H1 (cell line): ENCODE measurements at regions not wholly inside any gene's neighbourhood (a gene's known extent, or its start where the extent isn't known, plus 50 kb on each side); places are given as distances from the start of the nearest gene placed in this dataset.

Source experiments
- CTCF ChIA-PET: fragments of 300-600 bp; sonication (Branson Sonifier 250); formaldehyde crosslinking; loops from one replicate; lab custom pipeline; 2021; ENCODE audit not compliant: partially characterized antibody; lab: Charles Lee
- POLR2A ChIA-PET: fragments of 300-600 bp; sonication (Branson Sonifier 250); formaldehyde crosslinking; loops from one replicate; lab custom pipeline; 2021; ENCODE audit warnings: inconsistent platforms; ENCODE audit not compliant: partially characterized antibody; lab: Charles Lee
- DNase-seq, 2 experiments: peaks; one replicate each; pipeline versions ENCODE4 v3.0.0 to v3.0.0-alpha.2; 2010 to 2022; ENCODE audit warnings: low spot score in 2 of 2, low read depth in 1 of 2, mixed read lengths in 1 of 2
- FAIRE-seq: peaks from 2 replicates; lab custom pipeline; 2011; peaks lifted over from hg19 to GRCh38; lab: Jason Lieb, UNC
- H2AFZ ChIP-seq: 2 replicates; pipeline ENCODE4 v1.8.1; 2012; ENCODE audit warnings: low read length, inconsistent platforms
- H2AK5ac ChIP-seq: 2 replicates; pipeline ENCODE4 v1.6.1; 2013; ENCODE audit warnings: low read depth, low read length
- H2BK120ac ChIP-seq: replicated peaks from 2 replicates; pipeline ENCODE3; 2013; ENCODE audit warnings: low read depth, low read length, inconsistent platforms
- H2BK12ac ChIP-seq: 2 replicates; pipeline ENCODE4 v1.6.1; 2013; ENCODE audit warnings: low read depth, low read length
- H2BK15ac ChIP-seq: 2 replicates; pipeline ENCODE4 v1.6.1; 2013; ENCODE audit warnings: low read length
- H2BK20ac ChIP-seq: 2 replicates; pipeline ENCODE4 v1.6.1; 2013; ENCODE audit warnings: low read length
- H2BK5ac ChIP-seq: 2 replicates; pipeline ENCODE4 v1.6.1; 2013; ENCODE audit warnings: low read depth, low read length
- H3K14ac ChIP-seq: 2 replicates; pipeline ENCODE4 v1.6.1; 2013; ENCODE audit warnings: inconsistent platforms; ENCODE audit not compliant: insufficient read length
- H3K18ac ChIP-seq: 2 replicates; pipeline ENCODE4 v1.6.1; 2013; ENCODE audit warnings: low read length; ENCODE audit errors: extremely low read depth
- H3K23ac ChIP-seq: 2 replicates; pipeline ENCODE4 v1.6.1; 2013; ENCODE audit warnings: inconsistent platforms; ENCODE audit not compliant: insufficient read length
- H3K23me2 ChIP-seq: 2 replicates; pipeline ENCODE4 v1.6.1; 2013; ENCODE audit warnings: low read depth, low read length
- H3K27ac ChIP-seq: 2 replicates; pipeline ENCODE4 v1.6.1; 2011; ENCODE audit warnings: low read depth, low read length, inconsistent platforms
- H3K27me3 ChIP-seq, 4 experiments: replicated peaks in 1 of 4; 1 replicate in 1 of 4; 2 replicates in 3 of 4; pipeline versions ENCODE4 v1.6.1 to v1.8.1; 2011 to 2013; ENCODE audit warnings: low read length in 3 of 4, mild to moderate bottlenecking in 3 of 4, inconsistent platforms in 2 of 4, mixed read lengths in 2 of 4, moderate library complexity in 1 of 4; ENCODE audit not compliant: control insufficient read depth in 3 of 4, insufficient read depth in 3 of 4; ENCODE audit errors: extremely low read depth in 1 of 4
- H3K36me3 ChIP-seq, 4 experiments: 2 replicates each; pipeline versions ENCODE4 v1.6.1 to v1.8.1; 2011 to 2013; ENCODE audit warnings: mild to moderate bottlenecking in 4 of 4, low read length in 3 of 4, moderate library complexity in 2 of 4, control low read depth in 1 of 4, inconsistent platforms in 1 of 4; ENCODE audit not compliant: insufficient read depth in 4 of 4, control insufficient read depth in 2 of 4
- H3K4ac ChIP-seq: replicated peaks from 2 replicates; pipeline ENCODE3; 2013; ENCODE audit warnings: low read length, low read depth, mixed read lengths, inconsistent platforms; ENCODE audit not compliant: insufficient read length
- H3K4me1 ChIP-seq, 4 experiments: replicated peaks in 1 of 4; 1 replicate in 1 of 4; 2 replicates in 3 of 4; pipeline versions ENCODE4 v1.6.1 to v1.8.1; 2011 to 2013; ENCODE audit warnings: low read length in 3 of 4, inconsistent platforms in 2 of 4, mixed read lengths in 1 of 4; ENCODE audit not compliant: insufficient read depth in 4 of 4, control insufficient read depth in 3 of 4
- H3K4me2 ChIP-seq, 2 experiments: 2 replicates each; pipeline versions ENCODE4 v1.6.1 to v1.8.1; 2011 to 2013; ENCODE audit warnings: low read depth in 2 of 2, low read length in 2 of 2, control low read depth in 1 of 2, inconsistent platforms in 1 of 2, mild to moderate bottlenecking in 1 of 2; ENCODE audit not compliant: insufficient read depth in 1 of 2
- H3K4me3 ChIP-seq, 4 experiments: fragments of 200-600, 300-600 bp in 1 of 4; sonication (generic), shearing (Covaris generic), sonication (Bioruptor Twin) in 1 of 4; 2 replicates each; pipeline versions ENCODE4 v1.5.1 to v1.8.1; 2011 to 2016; ENCODE audit warnings: low read length in 4 of 4, low read depth in 3 of 4, control low read depth in 2 of 4, inconsistent platforms in 2 of 4, mild to moderate bottlenecking in 2 of 4, mixed read lengths in 1 of 4, moderate library complexity in 1 of 4; ENCODE audit not compliant: insufficient read depth in 2 of 4; ENCODE audit errors: extremely low read depth in 1 of 4
- H3K56ac ChIP-seq: replicated peaks from 2 replicates; pipeline ENCODE3; 2013; ENCODE audit warnings: low read depth, mild to moderate bottlenecking, mixed read lengths, low read length, inconsistent platforms; ENCODE audit not compliant: insufficient read length
- H3K79me1 ChIP-seq: 2 replicates; pipeline ENCODE4 v1.6.1; 2013; ENCODE audit warnings: low read depth, low read length, control low read depth
- H3K79me2 ChIP-seq, 2 experiments: 2 replicates each; pipeline versions ENCODE4 v1.6.1 to v1.8.1; 2012 to 2013; ENCODE audit warnings: low read length in 2 of 2, mild to moderate bottlenecking in 2 of 2, inconsistent platforms in 1 of 2; ENCODE audit not compliant: insufficient read depth in 2 of 2, control insufficient read depth in 1 of 2
- H3K9ac ChIP-seq, 4 experiments: replicated peaks in 1 of 4; 1 replicate in 1 of 4; 2 replicates in 3 of 4; pipeline versions ENCODE4 v1.6.1 to v1.8.1; 2011 to 2013; ENCODE audit warnings: low read depth in 3 of 4, low read length in 3 of 4, control low read depth in 2 of 4, mild to moderate bottlenecking in 2 of 4, moderate library complexity in 2 of 4, inconsistent platforms in 1 of 4; ENCODE audit errors: extremely low read depth in 1 of 4
- H3K9me3 ChIP-seq, 2 experiments: 2 replicates each; pipeline versions ENCODE4 v1.6.1 to v1.8.1; 2012 to 2013; ENCODE audit warnings: mild to moderate bottlenecking in 2 of 2, moderate library complexity in 2 of 2, control low read depth in 1 of 2, inconsistent platforms in 1 of 2, low read depth in 1 of 2, low read length in 1 of 2, mixed read lengths in 1 of 2; ENCODE audit not compliant: insufficient read depth in 2 of 2
- H4K20me1 ChIP-seq, 2 experiments: replicated peaks in 1 of 2; 2 replicates each; pipeline versions ENCODE3 to v1.8.1; 2011 to 2013; ENCODE audit warnings: inconsistent platforms in 2 of 2, low read length in 2 of 2, mild to moderate bottlenecking in 1 of 2; ENCODE audit not compliant: insufficient read depth in 2 of 2, control insufficient read depth in 1 of 2
- H4K5ac ChIP-seq: 2 replicates; pipeline ENCODE4 v1.6.1; 2013; ENCODE audit warnings: low read length, low read depth, mixed read lengths, inconsistent platforms; ENCODE audit not compliant: insufficient read length
- H4K8ac ChIP-seq: 2 replicates; pipeline ENCODE4 v1.8.0; 2013; ENCODE audit warnings: mild to moderate bottlenecking, moderate library complexity, low read length, inconsistent platforms; ENCODE audit not compliant: insufficient read depth; ENCODE audit errors: extremely low read depth
- H4K91ac ChIP-seq: replicated peaks from 2 replicates; pipeline ENCODE3; 2013; ENCODE audit warnings: low read length, mixed read lengths, inconsistent platforms; ENCODE audit not compliant: insufficient read length
- BCL11A ChIP-seq, 2 experiments: IDR thresholded peaks; one replicate each; pipeline ENCODE4 v1.6.1; 2011; ENCODE audit warnings: low read depth in 2 of 2, low read length in 2 of 2, mild to moderate bottlenecking in 2 of 2
- BRCA1 ChIP-seq: IDR thresholded peaks from 2 replicates; pipeline ENCODE4 v1.6.1; 2012; ENCODE audit warnings: low read depth, low read length, improper control_type of control experiment
- CTBP2 ChIP-seq: IDR thresholded peaks from 2 replicates; pipeline ENCODE4 v1.7.0; 2011; ENCODE audit warnings: borderline replicate concordance, mild to moderate bottlenecking, moderate library complexity, mixed read lengths, low read length; ENCODE audit not compliant: insufficient read depth, insufficient read length
- EGR1 ChIP-seq: IDR thresholded peaks from 2 replicates; pipeline ENCODE4 v1.6.1; 2011; ENCODE audit warnings: low read depth, low read length, borderline replicate concordance
- KDM1A ChIP-seq: fragments of 200-600, 300-600 bp; sonication (generic); IDR thresholded peaks from 2 replicates; pipeline ENCODE4 v1.7.1; 2016; ENCODE audit warnings: mild to moderate bottlenecking, low read length, borderline replicate concordance
- KDM5A ChIP-seq: fragments of 200-600 bp; IDR thresholded peaks from 2 replicates; pipeline ENCODE4 v1.7.1; 2012; ENCODE audit warnings: mild to moderate bottlenecking, low read length, inconsistent platforms, mixed read lengths
- NANOG ChIP-seq: IDR thresholded peaks from 2 replicates; pipeline ENCODE4 v1.6.1; 2011; ENCODE audit warnings: low read length, low read depth, mild to moderate bottlenecking, inconsistent platforms; ENCODE audit not compliant: insufficient read depth, poor library complexity, severe bottlenecking
- RAD21 ChIP-seq, 2 experiments: IDR thresholded peaks in 1 of 2; conservative IDR thresholded peaks in 1 of 2; 2 replicates each; pipeline ENCODE4 v1.6.1; 2011; ENCODE audit warnings: low read depth in 2 of 2, low read length in 2 of 2, improper control_type of control experiment in 1 of 2, inconsistent platforms in 1 of 2, mild to moderate bottlenecking in 1 of 2, moderate library complexity in 1 of 2
- SAP30 ChIP-seq: fragments of 300-600 bp; sonication (generic); IDR thresholded peaks from 2 replicates; pipeline ENCODE4 v1.7.1; 2012; ENCODE audit warnings: low read length, moderate library complexity, mild to moderate bottlenecking, inconsistent platforms; ENCODE audit not compliant: insufficient read depth, insufficient replicate concordance
- SIX5 ChIP-seq: IDR thresholded peaks from 2 replicates; pipeline ENCODE4 v1.6.1; 2011; ENCODE audit warnings: mild to moderate bottlenecking, low read depth, low read length
- SP1 ChIP-seq: IDR thresholded peaks from 2 replicates; pipeline ENCODE4 v1.6.1; 2011; ENCODE audit warnings: low read depth, low read length
- WGBS, 2 experiments: shearing (Covaris generic) in 1 of 2; methylation state at CpG; one replicate each; pipeline versions ENCODE4 v1.1.6 to v1.1.7; 2013 to 2015; ENCODE audit warnings: low lambda C conversion rate in 2 of 2, mixed read lengths in 2 of 2, inconsistent platforms in 1 of 2, low coverage in 1 of 2, missing lambda C conversion rate in 1 of 2; ENCODE audit not compliant: insufficient replicate concordance in 2 of 2, insufficient coverage in 1 of 2, insufficient read length in 1 of 2; ENCODE audit errors: extremely low coverage in 1 of 2, missing lambda C conversion rate in 1 of 2; 5-methylcytosine and 5-hydroxymethylcytosine counted together
- TF ChIP-seq, protein P1 (sequence below), 3 experiments: IDR thresholded peaks; 1 replicate in 2 of 3; 2 replicates in 1 of 3; pipeline versions ENCODE4 v1.5.1 to v1.6.1; 2011; ENCODE audit warnings: low read length in 3 of 3, mild to moderate bottlenecking in 3 of 3, inconsistent platforms in 2 of 3, low read depth in 1 of 3, moderate library complexity in 1 of 3; ENCODE audit not compliant: insufficient read depth in 1 of 3; ENCODE audit errors: control extremely low read depth in 1 of 3

DNA sequence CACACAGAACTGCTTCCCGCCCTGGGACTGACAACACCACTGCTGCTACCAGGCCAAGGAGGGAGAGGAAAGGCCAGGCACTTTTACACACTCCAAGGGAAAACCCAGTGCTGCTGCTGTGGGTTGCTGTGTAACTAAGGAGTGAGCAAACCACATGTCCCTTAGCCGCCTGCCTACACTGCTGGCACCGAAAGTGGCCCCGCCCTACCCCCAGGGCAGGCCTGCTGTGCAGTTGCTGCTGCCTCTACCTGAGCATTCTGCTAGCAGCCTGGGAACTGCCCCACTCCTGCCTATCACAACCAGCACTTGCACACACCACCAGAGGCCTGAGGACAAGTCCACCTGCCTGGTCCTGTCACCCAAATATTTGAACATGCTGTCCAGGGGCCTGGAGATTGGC lies 740.9 kb downstream of the DTWD2 start:
- Histone ChIP-seq H3K18ac (no peak overlapping the region), H2BK12ac (no peak overlapping the region), H4K91ac (no peak overlapping the region), H3K4me1 (no peaks in the 10 kb centered on the region), H3K23ac (no peak overlapping the region), H3K27ac (no peak overlapping the region), H2AFZ (no peak overlapping the region), H2BK5ac (no peak overlapping the region), H3K4ac (no peak overlapping the region), H4K20me1 (no peaks in the 10 kb centered on the region), H2AK5ac (no peak overlapping the region), H3K27me3 (no peaks in the 10 kb centered on the region), H4K8ac (no peak overlapping the region; the same call in 1 of the 2 replicates), H3K4me2 (no peak overlapping the region), H3K9me3 (no peaks in the 10 kb centered on the region), H3K23me2 (no peaks in the 10 kb centered on the region; the same call in 1 of the 2 replicates), H2BK20ac (no peak overlapping the region), H4K5ac (no peak overlapping the region), H3K4me3 (no peak overlapping the region), H3K36me3 (no peaks in the 10 kb centered on the region), H2BK120ac (no peak overlapping the region), H2BK15ac (no peak overlapping the region), H3K14ac (no peak overlapping the region), H3K56ac (no peak overlapping the region), H3K79me2 (no peaks in the 10 kb centered on the region), H3K79me1 (no peaks in the 10 kb centered on the region), H3K9ac (no peak overlapping the region)
- ChIA-PET CTCF (no interaction called here), POLR2A (no interaction called here)
- WGBS, 2 experiments = 97% methylated on average over 4 of the region's 4 CpGs; no CpG with 5 or more reads in 1 of the 2 experiments
- no peak for DNase-seq
- FAIRE-seq = no peak
- TF ChIP-seq BCL11A (IDR thresholded peaks at IDR 0.05; ENCODE audit: low read depth in 2 of 2, low read length in 2 of 2) (no peak), SIX5 (no peak), CTBP2 (no peak), SAP30 (no peak), BRCA1 (no peak), RAD21 (IDR thresholded peaks at IDR 0.05 in 1 of 2, conservative IDR thresholded peaks at IDR 0.05 in 1 of 2; ENCODE audit: low read depth in 2 of 2, low read length in 2 of 2) (no peak), EGR1 (no peak), KDM5A (no peak), KDM1A (no peak), SP1 (no peak), NANOG (no peak)
- TF ChIP-seq, protein P1, sequence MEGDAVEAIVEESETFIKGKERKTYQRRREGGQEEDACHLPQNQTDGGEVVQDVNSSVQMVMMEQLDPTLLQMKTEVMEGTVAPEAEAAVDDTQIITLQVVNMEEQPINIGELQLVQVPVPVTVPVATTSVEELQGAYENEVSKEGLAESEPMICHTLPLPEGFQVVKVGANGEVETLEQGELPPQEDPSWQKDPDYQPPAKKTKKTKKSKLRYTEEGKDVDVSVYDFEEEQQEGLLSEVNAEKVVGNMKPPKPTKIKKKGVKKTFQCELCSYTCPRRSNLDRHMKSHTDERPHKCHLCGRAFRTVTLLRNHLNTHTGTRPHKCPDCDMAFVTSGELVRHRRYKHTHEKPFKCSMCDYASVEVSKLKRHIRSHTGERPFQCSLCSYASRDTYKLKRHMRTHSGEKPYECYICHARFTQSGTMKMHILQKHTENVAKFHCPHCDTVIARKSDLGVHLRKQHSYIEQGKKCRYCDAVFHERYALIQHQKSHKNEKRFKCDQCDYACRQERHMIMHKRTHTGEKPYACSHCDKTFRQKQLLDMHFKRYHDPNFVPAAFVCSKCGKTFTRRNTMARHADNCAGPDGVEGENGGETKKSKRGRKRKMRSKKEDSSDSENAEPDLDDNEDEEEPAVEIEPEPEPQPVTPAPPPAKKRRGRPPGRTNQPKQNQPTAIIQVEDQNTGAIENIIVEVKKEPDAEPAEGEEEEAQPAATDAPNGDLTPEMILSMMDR (IDR thresholded peaks at IDR 0.05; ENCODE audit: control extremely low read depth in 1 of 3, insufficient read depth in 1 of 3, low read depth in 1 of 3, low read length in 3 of 3) = no peak
